SK-N-MC (cell line): ENCODE measurements at regions not wholly inside any gene's neighbourhood (a gene's known extent, or its start where the extent isn't known, plus 50 kb on each side); places are given as distances from the start of the nearest gene placed in this dataset.

Experiments used
- EZH2 ChIP-seq: fragments of 200-600 bp; sonication (generic); IDR thresholded peaks from one replicate; pipeline ENCODE4 v1.6.1; 2017; ENCODE audit warnings: antibody characterized with exemption
- FOXP2 ChIP-seq: optimal IDR thresholded peaks from 2 replicates; pipeline ENCODE3; 2011; ENCODE audit warnings: mild to moderate bottlenecking, moderate library complexity; ENCODE audit not compliant: insufficient read depth; ENCODE audit errors: extremely low read length, control extremely low read depth
- POLR2AphosphoS5 ChIP-seq: IDR thresholded peaks from 2 replicates; pipeline ENCODE4 v1.6.1; 2012; ENCODE audit warnings: mild to moderate bottlenecking, low read depth, low read length, borderline replicate concordance

DNA sequence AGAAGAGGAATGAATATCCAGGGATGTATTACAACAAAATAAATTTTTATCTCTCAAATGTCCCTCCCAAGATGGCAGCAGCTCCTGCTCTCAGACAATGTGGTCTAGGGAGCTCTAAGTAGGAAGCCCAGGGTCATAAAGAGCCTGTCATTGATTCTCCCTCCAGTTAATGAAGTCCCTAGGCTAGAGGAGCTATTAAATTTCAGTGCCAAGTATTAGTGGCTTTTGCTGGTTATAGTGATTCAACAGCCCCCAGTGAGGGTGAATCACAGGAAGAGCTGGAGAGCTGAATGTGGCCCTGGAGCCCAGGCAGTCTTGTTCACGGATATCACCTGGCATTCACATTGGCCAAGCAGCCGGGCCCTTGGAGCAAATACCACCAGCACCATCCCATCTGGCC, 109.8 kb upstream of the YPEL5 start:
- TF ChIP-seq POLR2AphosphoS5 (no peak), EZH2 (no peak), FOXP2 (no peak)
